Caco-2 (cell line): ENCODE measurements at regions not wholly inside any gene's neighbourhood (a gene's known extent, or its start where the extent isn't known, plus 50 kb on each side); places are given as distances from the start of the nearest gene placed in this dataset.

Experiments
- BruUV-seq: library from RNA; stranded (reverse); fragments of 400-500 nt; replicated peaks from 2 replicates; lab custom pipeline; 2021; lab: Mats Ljungman, UMichigan
- CTCF ChIA-PET: fragments of 300-600 bp; sonication (Branson Sonifier 250); formaldehyde crosslinking; loops from one replicate; lab custom pipeline; 2022; ENCODE audit warnings: antibody characterized with exemption; lab: Charles Lee
- POLR2A ChIA-PET: fragments of 300-600 bp; sonication (Branson Sonifier 250); formaldehyde crosslinking; loops from one replicate; lab custom pipeline; 2022; ENCODE audit warnings: antibody characterized with exemption; lab: Charles Lee
- DNase-seq, 2 experiments: peaks; one replicate each; pipeline versions ENCODE4 v3.0.0 to v3.0.0-alpha.2; 2020 to 2022
- H3K27me3 ChIP-seq: replicated peaks from 2 replicates; pipeline ENCODE4 v1.6.0; 2011; ENCODE audit warnings: low read length; ENCODE audit not compliant: control insufficient read depth, insufficient read depth
- H3K36me3 ChIP-seq: 2 replicates; pipeline ENCODE4 v1.5.1; 2011; ENCODE audit warnings: low read length; ENCODE audit not compliant: control insufficient read depth, insufficient read depth
- H3K4me1 ChIP-seq: fragments of 250-450 bp; sonication (Bioruptor Pico); 2 replicates; pipeline ENCODE4 v1.5.1; 2020; ENCODE audit warnings: mild to moderate bottlenecking
- H3K4me3 ChIP-seq: 2 replicates; pipeline ENCODE4 v1.5.1; 2011; ENCODE audit warnings: low read depth, mild to moderate bottlenecking, control low read depth, low read length
- H3K9me3 ChIP-seq: fragments of 250-450 bp; sonication (Bioruptor Pico); 2 replicates; pipeline ENCODE4 v1.5.1; 2020; ENCODE audit warnings: mild to moderate bottlenecking, moderate library complexity
- H3K27ac Mint-ChIP-seq: one replicate; pipeline ENCODE4 v1.8.0; 2022; ENCODE audit warnings: mixed read lengths; ENCODE audit not compliant: unreplicated experiment
- H3K27me3 Mint-ChIP-seq: one replicate; pipeline ENCODE4 v1.8.0; 2022; ENCODE audit warnings: mixed read lengths; ENCODE audit not compliant: insufficient read depth, unreplicated experiment
- H3K36me3 Mint-ChIP-seq: one replicate; pipeline ENCODE4 v1.8.0; 2022; ENCODE audit warnings: mild to moderate bottlenecking, mixed read lengths; ENCODE audit not compliant: insufficient read depth, unreplicated experiment
- H3K4me1 Mint-ChIP-seq: one replicate; pipeline ENCODE4 v1.8.0; 2022; ENCODE audit warnings: low read depth, mixed read lengths; ENCODE audit not compliant: unreplicated experiment
- H3K4me3 Mint-ChIP-seq: one replicate; pipeline ENCODE4 v1.8.0; 2022; ENCODE audit warnings: mild to moderate bottlenecking, moderate library complexity, mixed read lengths; ENCODE audit not compliant: unreplicated experiment
- H3K9me3 Mint-ChIP-seq: one replicate; pipeline ENCODE4 v1.8.0; 2022; ENCODE audit warnings: mixed read lengths; ENCODE audit not compliant: unreplicated experiment
- CTCF ChIP-seq, 2 experiments: fragments of 200-600 bp in 1 of 2; IDR thresholded peaks; 1 replicate in 1 of 2; 2 replicates in 1 of 2; pipeline versions ENCODE4 v1.5.1 to v1.8.0; 2011 to 2022; ENCODE audit warnings: antibody characterized with exemption in 1 of 2, control low read depth in 1 of 2, inconsistent platforms in 1 of 2, low read depth in 1 of 2, low read length in 1 of 2, mild to moderate bottlenecking in 1 of 2, moderate library complexity in 1 of 2; ENCODE audit not compliant: insufficient read depth in 1 of 2, severe bottlenecking in 1 of 2, unreplicated experiment in 1 of 2
- intact Hi-C: fragments of 100-400 bp; cut with micrococcal nuclease; formaldehyde crosslinking; loops from one replicate; pipeline ENCODE4 v1.10.0; 2022; ENCODE audit not compliant: unreplicated experiment

- POLR2A ChIA-PET, result no interaction called here
- no peak for DNase-seq
- Histone ChIP-seq H3K27me3 (no peaks in the 10 kb centered on the region), H3K36me3 (no peaks in the 10 kb centered on the region), H3K4me3 (no peak overlapping the region), H3K4me1 (no peaks in the 10 kb centered on the region), H3K9me3 (no peaks in the 10 kb centered on the region)
- TF ChIP-seq CTCF (IDR thresholded peaks at IDR 0.05; ENCODE audit: insufficient read depth in 1 of 2, low read depth in 1 of 2, low read length in 1 of 2, severe bottlenecking in 1 of 2, unreplicated experiment in 1 of 2), result no peak
- H3K4me1 Mint-ChIP-seq, result peaks cover 7% of the 10 kb centered on the region
- no TSS peak for BruUV-seq
- CTCF ChIA-PET, result no interaction called here
- H3K36me3 Mint-ChIP-seq, result no peaks in the 10 kb centered on the region
- H3K27me3 Mint-ChIP-seq, result no peaks in the 10 kb centered on the region
- H3K27ac Mint-ChIP-seq, result no peak overlapping the region
- intact Hi-C loops, result loop anchor here (10.0 kb wide), 1 partner anchor 104 kb away; no protein-coding TSS in a partner anchor
- H3K9me3 Mint-ChIP-seq, result no peaks in the 10 kb centered on the region
- no peak overlapping the region for H3K4me3 Mint-ChIP-seq
Measured at GRCh38 chr5:117559005-117559844, 984.6 kb upstream of the SEMA6A start.

- Histone ChIP-seq H3K4me3 (no peak overlapping the region), H3K9me3 (no peaks in the 10 kb centered on the region), H3K36me3 (no peaks in the 10 kb centered on the region), H3K4me1 (no peaks in the 10 kb centered on the region), H3K27me3 (no peaks in the 10 kb centered on the region)
- Mint-ChIP-seq H3K36me3 (no peaks in the 10 kb centered on the region), H3K9me3 (no peaks in the 10 kb centered on the region), H3K27me3 (peaks cover 3% of the 10 kb centered on the region), H3K27ac (no peak overlapping the region), H3K4me1 (no peaks in the 10 kb centered on the region), H3K4me3 (no peak overlapping the region)
- no peak for TF ChIP-seq CTCF (IDR thresholded peaks at IDR 0.05; ENCODE audit: insufficient read depth in 1 of 2, low read depth in 1 of 2, low read length in 1 of 2, severe bottlenecking in 1 of 2, unreplicated experiment in 1 of 2)
- ChIA-PET CTCF (no interaction called here), POLR2A (no interaction called here)
- intact Hi-C loops, result loop anchor here (10.0 kb wide), 1 partner anchor 96 kb away; no protein-coding TSS in a partner anchor
- DNase-seq, result no peak
- BruUV-seq, result no TSS peak
Measured at GRCh38 chr5:117551236-117551635, 976.6 kb upstream of the SEMA6A start.

GRCh38 chr5:117547192-117547591 lies 972.6 kb upstream of the SEMA6A start:
- intact Hi-C loops, result no loop called here
- ChIA-PET POLR2A (no interaction called here), CTCF (interaction anchor here (1.1 kb wide), 1 partner anchor 92 kb away, joined by 3 read pairs; no protein-coding TSS in a partner anchor)
- Mint-ChIP-seq H3K9me3 (no peaks in the 10 kb centered on the region), H3K27ac (no peak overlapping the region), H3K4me1 (no peaks in the 10 kb centered on the region), H3K27me3 (peaks cover 3% of the 10 kb centered on the region), H3K4me3 (no peak overlapping the region), H3K36me3 (no peaks in the 10 kb centered on the region)
- no peak for TF ChIP-seq CTCF (IDR thresholded peaks at IDR 0.05; ENCODE audit: insufficient read depth in 1 of 2, low read depth in 1 of 2, low read length in 1 of 2, severe bottlenecking in 1 of 2, unreplicated experiment in 1 of 2)
- BruUV-seq, result no TSS peak
- Histone ChIP-seq H3K36me3 (no peaks in the 10 kb centered on the region), H3K9me3 (no peaks in the 10 kb centered on the region), H3K27me3 (no peaks in the 10 kb centered on the region), H3K4me3 (no peak overlapping the region), H3K4me1 (no peaks in the 10 kb centered on the region)
- no peak for DNase-seq
